ENCODE measurements at regions not wholly inside any gene's neighbourhood (a gene's known extent, or its start where the extent isn't known, plus 50 kb on each side); places are given as distances from the start of the nearest gene placed in this dataset.

- TF ChIP-seq CTCF (IDR thresholded peaks at IDR 0.05), result no peak
- TF ChIP-seq POLR2A (IDR thresholded peaks at IDR 0.05), result no peak
These were observed 85.7 kb upstream of the PLD5 start for GRCh38 chr1:242610209-242610608.

Measured in Peyer's patch (tissue), 4 donors.